ENCODE measurements at regions not wholly inside any gene's neighbourhood (a gene's known extent, or its start where the extent isn't known, plus 50 kb on each side); places are given as distances from the start of the nearest gene placed in this dataset.

GRCh38 chr3:148331081-148331846 is 366.4 kb upstream of the AGTR1 start:
- DNase-seq, result no peak
- intact Hi-C loops (cut with DNase I; ENCODE audit: low total_unique reads), result no loop called here
- TF ChIP-seq POLR2A (IDR thresholded peaks at IDR 0.05) (no peak), CTCF (IDR thresholded peaks at IDR 0.05) (no peak)

GRCh38 chr3:148332509-148332908 is 365.2 kb upstream of the AGTR1 start:
- intact Hi-C loops (cut with DNase I; ENCODE audit: low total_unique reads), result no loop called here
- Histone ChIP-seq H3K4me1 (no peaks in the 10 kb centered on the region), H3K27me3 (no peaks in the 10 kb centered on the region), H3K27ac (no peak overlapping the region), H3K36me3 (ENCODE audit: low read depth, missing control alignments) (no peaks in the 10 kb centered on the region), H3K9me3 (no peaks in the 10 kb centered on the region), H3K4me3 (no peak overlapping the region)
- no peak for DNase-seq
- WGBS, 2 donors, result 88% methylated on average over 2 of the region's 2 CpGs
- TF ChIP-seq POLR2A (IDR thresholded peaks at IDR 0.05) (no peak), CTCF (IDR thresholded peaks at IDR 0.05) (no peak)

More at GRCh38 chr3:148331081-148331846, 366.4 kb upstream of the AGTR1 start:
- Histone ChIP-seq H3K27ac (no peak overlapping the region), H3K9me3 (no peaks in the 10 kb centered on the region), H3K4me3 (no peak overlapping the region), H3K27me3 (no peaks in the 10 kb centered on the region), H3K4me1 (no peaks in the 10 kb centered on the region), H3K36me3 (ENCODE audit: low read depth, missing control alignments) (no peaks in the 10 kb centered on the region)
- WGBS, 2 donors, result 66 to 71% methylated on average over 1 of the region's 1 CpG

GRCh38 chr3:148333091-148333490 is 364.6 kb upstream of the AGTR1 start:
- no peak for DNase-seq

GRCh38 chr3:148335612-148336011 is 362.1 kb upstream of the AGTR1 start:
- no peaks in the 10 kb centered on the region for H3K36me3 ChIP-seq (ENCODE audit: low read depth, missing control alignments)
- H3K4me1 ChIP-seq, result no peaks in the 10 kb centered on the region
- no peak overlapping the region for H3K4me3 ChIP-seq
- intact Hi-C loops (cut with DNase I; ENCODE audit: low total_unique reads), result no loop called here
- no peaks in the 10 kb centered on the region for H3K27me3 ChIP-seq
- DNase-seq, result no peak
- H3K9me3 ChIP-seq, result no peaks in the 10 kb centered on the region
- TF ChIP-seq CTCF (IDR thresholded peaks at IDR 0.05) (no peak), POLR2A (IDR thresholded peaks at IDR 0.05) (no peak)
- H3K27ac ChIP-seq, result no peak overlapping the region
- WGBS, 2 donors, result 96% methylated on average over 2 of the region's 2 CpGs

More at GRCh38 chr3:148333091-148333490, 364.6 kb upstream of the AGTR1 start:
- TF ChIP-seq POLR2A (IDR thresholded peaks at IDR 0.05) (no peak), CTCF (IDR thresholded peaks at IDR 0.05) (no peak)
- intact Hi-C loops (cut with DNase I; ENCODE audit: low total_unique reads), result no loop called here
- 72 to 77% methylated on average over 3 of the region's 3 CpGs for WGBS, 2 donors
- Histone ChIP-seq H3K4me1 (no peaks in the 10 kb centered on the region), H3K4me3 (no peak overlapping the region), H3K9me3 (no peaks in the 10 kb centered on the region), H3K36me3 (ENCODE audit: low read depth, missing control alignments) (no peaks in the 10 kb centered on the region), H3K27me3 (no peaks in the 10 kb centered on the region), H3K27ac (no peak overlapping the region)

- 93 to 100% methylated on average over 1 of the region's 1 CpG for WGBS, 2 donors
- H3K36me3 ChIP-seq (ENCODE audit: low read depth, missing control alignments), result no peaks in the 10 kb centered on the region
These were observed 354.3 kb upstream of the AGTR1 start for GRCh38 chr3:148343416-148343815.

More at GRCh38 chr3:148343416-148343815, 354.3 kb upstream of the AGTR1 start:
- Histone ChIP-seq H3K4me1 (no peaks in the 10 kb centered on the region), H3K4me3 (no peak overlapping the region), H3K27me3 (no peaks in the 10 kb centered on the region), H3K9me3 (no peaks in the 10 kb centered on the region), H3K27ac (no peak overlapping the region)
- intact Hi-C loops (cut with DNase I; ENCODE audit: low total_unique reads), result no loop called here
- DNase-seq, result no peak
- TF ChIP-seq POLR2A (IDR thresholded peaks at IDR 0.05), result no peak
- TF ChIP-seq CTCF (IDR thresholded peaks at IDR 0.05), result no peak
